ENCODE measurements at regions not wholly inside any gene's neighbourhood (a gene's known extent, or its start where the extent isn't known, plus 50 kb on each side); places are given as distances from the start of the nearest gene placed in this dataset.
A peak's percentile ranks its signal among the peaks of the same experiment; 100 is the strongest.
"Not testable (repeated sequence)": the region's sequence is repeated elsewhere in the genome, so short reads cannot be mapped to it uniquely, and the experiment has no call there.

GRCh38 chr2:138249207-138249606, 252.4 kb upstream of the SPOPL start:
- H3K9ac ChIP-seq (ENCODE audit: low read length in 3 of 3) = no peak overlapping the region
- intact Hi-C loops (cut with DNase I) = no loop called here
- H3K4me3 ChIP-seq (ENCODE audit: low read length in 3 of 3) = no peak overlapping the region
- DNase-seq (no peak), FAIRE-seq (no peak)
- no peak overlapping the region for H3K27ac ChIP-seq (ENCODE audit: low read depth in 2 of 2, low read length in 2 of 2)
- H3K9me3 ChIP-seq (ENCODE audit: control insufficient read depth in 2 of 3, insufficient read depth in 1 of 3, low read length in 3 of 3) = no peaks in the 10 kb centered on the region
- no peak for TF ChIP-seq CTCF (IDR thresholded peaks at IDR 0.05; ENCODE audit: borderline replicate concordance, extremely low read depth, insufficient read depth)
- H3K36me3 ChIP-seq (ENCODE audit: control insufficient read depth in 2 of 3, insufficient read depth in 3 of 3, low read length in 3 of 3) = no peaks in the 10 kb centered on the region
- no peaks in the 10 kb centered on the region for H3K27me3 ChIP-seq (ENCODE audit: control insufficient read depth, insufficient read depth, low read length)
- no peaks in the 10 kb centered on the region for H3K4me1 ChIP-seq (ENCODE audit: control insufficient read depth in 2 of 3, insufficient read depth in 2 of 3, low read depth in 1 of 3, low read length in 3 of 3)

- H3K9ac ChIP-seq (ENCODE audit: low read length in 3 of 3); H3K27ac ChIP-seq (ENCODE audit: low read depth in 2 of 2, low read length in 2 of 2); H3K27me3 ChIP-seq (ENCODE audit: control insufficient read depth, insufficient read depth, low read length); H3K36me3 ChIP-seq (ENCODE audit: control insufficient read depth in 2 of 3, insufficient read depth in 3 of 3, low read length in 3 of 3); H3K4me3 ChIP-seq (ENCODE audit: low read length in 3 of 3); intact Hi-C loops (cut with DNase I); H3K9me3 ChIP-seq (ENCODE audit: control insufficient read depth in 2 of 3, insufficient read depth in 1 of 3, low read length in 3 of 3); H3K4me1 ChIP-seq (ENCODE audit: control insufficient read depth in 2 of 3, insufficient read depth in 2 of 3, low read depth in 1 of 3, low read length in 3 of 3); DNase-seq: not testable (repeated sequence)
- peak; percentile 93 for FAIRE-seq
Observed at GRCh38 chr2:138250843-138251320, 250.7 kb upstream of the SPOPL start.

- FAIRE-seq (no peak), DNase-seq (no peak)
- Histone ChIP-seq H3K27ac (ENCODE audit: low read depth in 2 of 2, low read length in 2 of 2) (no peak overlapping the region), H3K36me3 (ENCODE audit: control insufficient read depth in 2 of 3, insufficient read depth in 3 of 3, low read length in 3 of 3) (no peaks in the 10 kb centered on the region), H3K9me3 (ENCODE audit: control insufficient read depth in 2 of 3, insufficient read depth in 1 of 3, low read length in 3 of 3) (no peaks in the 10 kb centered on the region), H3K9ac (ENCODE audit: low read length in 3 of 3) (no peak overlapping the region), H3K4me1 (ENCODE audit: control insufficient read depth in 2 of 3, insufficient read depth in 2 of 3, low read depth in 1 of 3, low read length in 3 of 3) (no peaks in the 10 kb centered on the region), H3K4me3 (ENCODE audit: low read length in 3 of 3) (no peak overlapping the region), H3K27me3 (ENCODE audit: control insufficient read depth, insufficient read depth, low read length) (no peaks in the 10 kb centered on the region)
- intact Hi-C loops (cut with DNase I) = no loop called here
- no peak for TF ChIP-seq CTCF (IDR thresholded peaks at IDR 0.05; ENCODE audit: borderline replicate concordance, extremely low read depth, insufficient read depth)
Observed at GRCh38 chr2:138252587-138252986, 249.0 kb upstream of the SPOPL start.

- intact Hi-C loops (cut with DNase I) = no loop called here
- no peaks in the 10 kb centered on the region for H3K4me1 ChIP-seq (ENCODE audit: control insufficient read depth in 2 of 3, insufficient read depth in 2 of 3, low read depth in 1 of 3, low read length in 3 of 3)
- DNase-seq = no peak
- FAIRE-seq = no peak
- no peak overlapping the region for H3K4me3 ChIP-seq (ENCODE audit: low read length in 3 of 3)
- H3K36me3 ChIP-seq (ENCODE audit: control insufficient read depth in 2 of 3, insufficient read depth in 3 of 3, low read length in 3 of 3) = no peaks in the 10 kb centered on the region
- H3K27ac ChIP-seq (ENCODE audit: low read depth in 2 of 2, low read length in 2 of 2) = no peak overlapping the region
- H3K9me3 ChIP-seq (ENCODE audit: control insufficient read depth in 2 of 3, insufficient read depth in 1 of 3, low read length in 3 of 3) = no peaks in the 10 kb centered on the region
- TF ChIP-seq CTCF (IDR thresholded peaks at IDR 0.05; ENCODE audit: borderline replicate concordance, extremely low read depth, insufficient read depth) = no peak
- H3K27me3 ChIP-seq (ENCODE audit: control insufficient read depth, insufficient read depth, low read length) = no peaks in the 10 kb centered on the region
- no peak overlapping the region for H3K9ac ChIP-seq (ENCODE audit: low read length in 3 of 3)
Observed at GRCh38 chr2:138255670-138256069, 245.9 kb upstream of the SPOPL start.
